Lung (tissue), 11 donors: ENCODE measurements at regions not wholly inside any gene's neighbourhood (a gene's known extent, or its start where the extent isn't known, plus 50 kb on each side); places are given as distances from the start of the nearest gene placed in this dataset.
A peak's percentile ranks its signal among the peaks of the same experiment; 100 is the strongest.

ENCODE experiments used
- ATAC-seq: fragments of 200-7000 bp; cut with Tn5 transposase; one replicate; pipeline ENCODE4 v1.9.1; 2020; ENCODE audit warnings: moderate number of reproducible peaks; ENCODE audit not compliant: insufficient read depth, low FRiP score
- DNase-seq, 3 donors: peaks; one replicate each; pipeline ENCODE4 v3.0.0-alpha.2; 2013 to 2017
- H3K27ac ChIP-seq, 2 donors: one replicate each; pipeline ENCODE4 v1.5.1; 2013; ENCODE audit warnings: mild to moderate bottlenecking in 2 of 2, moderate library complexity in 2 of 2, control low read depth in 1 of 2, inconsistent platforms in 1 of 2, low read depth in 1 of 2, low read length in 1 of 2
- H3K27me3 ChIP-seq, 3 donors: one replicate each; pipeline ENCODE4 v1.5.1; 2013; ENCODE audit warnings: low read length in 2 of 3; ENCODE audit not compliant: control insufficient read depth in 3 of 3, insufficient read depth in 3 of 3
- H3K36me3 ChIP-seq, 4 donors: one replicate each; pipeline ENCODE4 v1.5.1; 2013; ENCODE audit warnings: low read length in 4 of 4, mild to moderate bottlenecking in 1 of 4, moderate library complexity in 1 of 4; ENCODE audit not compliant: control insufficient read depth in 4 of 4, insufficient read depth in 4 of 4
- H3K4me1 ChIP-seq, 5 donors: one replicate each; pipeline ENCODE4 v1.5.1; 2013; ENCODE audit warnings: low read length in 5 of 5, mild to moderate bottlenecking in 2 of 5, moderate library complexity in 1 of 5; ENCODE audit not compliant: control insufficient read depth in 5 of 5, insufficient read depth in 5 of 5
- H3K4me3 ChIP-seq: one replicate; pipeline ENCODE4 v1.5.1; 2013; ENCODE audit warnings: mild to moderate bottlenecking, control low read depth, moderate library complexity
- H3K9ac ChIP-seq, 2 donors: one replicate each; pipeline ENCODE4 v1.5.1; 2013; ENCODE audit warnings: low read length in 2 of 2, control low read depth in 1 of 2; ENCODE audit not compliant: insufficient read depth in 1 of 2
- H3K9me3 ChIP-seq, 4 donors: one replicate each; pipeline ENCODE4 v1.5.1; 2013; ENCODE audit warnings: low read length in 3 of 4, mild to moderate bottlenecking in 1 of 4, moderate library complexity in 1 of 4; ENCODE audit not compliant: control insufficient read depth in 4 of 4, insufficient read depth in 3 of 4
- WGBS, 2 donors: extraction: QIAGEN DNeasy Blood & Tissue Kit; methylation state at CpG; one replicate each; pipeline ENCODE4 v1.1.7; 2013; 5-methylcytosine and 5-hydroxymethylcytosine counted together
- TF ChIP-seq, protein P1 (sequence below): IDR thresholded peaks from 2 replicates; pipeline ENCODE4 v1.5.1; 2012; ENCODE audit warnings: mild to moderate bottlenecking; ENCODE audit errors: control extremely low read depth, extremely low read depth
- donor health status: control.
- donor health status: control.
- donor health status: Bipolar disorder and iron deficiency.
- donor health status: healthy.
- donor health status: DM: yes; HTN: yes; CAD: no.

DNA sequence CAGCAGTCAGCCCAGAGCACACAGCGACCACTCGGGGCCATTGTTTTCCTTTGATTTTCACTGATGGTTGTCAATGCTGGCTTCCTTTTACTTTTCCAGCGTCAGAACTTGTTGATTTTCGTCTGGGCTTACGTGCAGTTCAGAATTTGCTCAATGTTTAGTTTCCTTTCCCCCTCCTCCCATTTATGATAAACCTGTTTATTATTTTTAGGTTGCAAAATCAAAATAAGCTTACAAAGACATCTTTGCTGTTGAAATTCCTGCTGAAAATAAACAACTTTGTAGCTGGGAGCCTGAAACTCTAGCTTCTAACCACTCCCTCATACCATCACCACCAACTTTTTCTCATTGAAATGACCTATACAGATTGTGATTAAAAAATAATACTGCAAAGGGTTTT lies 83.1 kb upstream of the LYZL1 start:
- ATAC-seq (no peak), DNase-seq (peak in 2 of 3 donors; percentile 22 to 32)
- Histone ChIP-seq H3K36me3 (no peaks in the 10 kb centered on the region), H3K9ac (no peak overlapping the region), H3K27me3 (no peaks in the 10 kb centered on the region), H3K4me3 (no peak overlapping the region), H3K9me3 (peaks cover 2 to 8% (median 4%) of the 10 kb centered on the region in 4 donors), H3K27ac (no peak overlapping the region), H3K4me1 (peaks cover 0 to 18% (median 0%) of the 10 kb centered on the region in 5 donors)
- WGBS, 2 donors, result 25 to 38% methylated on average over 5 of the region's 5 CpGs
- TF ChIP-seq, protein P1, sequence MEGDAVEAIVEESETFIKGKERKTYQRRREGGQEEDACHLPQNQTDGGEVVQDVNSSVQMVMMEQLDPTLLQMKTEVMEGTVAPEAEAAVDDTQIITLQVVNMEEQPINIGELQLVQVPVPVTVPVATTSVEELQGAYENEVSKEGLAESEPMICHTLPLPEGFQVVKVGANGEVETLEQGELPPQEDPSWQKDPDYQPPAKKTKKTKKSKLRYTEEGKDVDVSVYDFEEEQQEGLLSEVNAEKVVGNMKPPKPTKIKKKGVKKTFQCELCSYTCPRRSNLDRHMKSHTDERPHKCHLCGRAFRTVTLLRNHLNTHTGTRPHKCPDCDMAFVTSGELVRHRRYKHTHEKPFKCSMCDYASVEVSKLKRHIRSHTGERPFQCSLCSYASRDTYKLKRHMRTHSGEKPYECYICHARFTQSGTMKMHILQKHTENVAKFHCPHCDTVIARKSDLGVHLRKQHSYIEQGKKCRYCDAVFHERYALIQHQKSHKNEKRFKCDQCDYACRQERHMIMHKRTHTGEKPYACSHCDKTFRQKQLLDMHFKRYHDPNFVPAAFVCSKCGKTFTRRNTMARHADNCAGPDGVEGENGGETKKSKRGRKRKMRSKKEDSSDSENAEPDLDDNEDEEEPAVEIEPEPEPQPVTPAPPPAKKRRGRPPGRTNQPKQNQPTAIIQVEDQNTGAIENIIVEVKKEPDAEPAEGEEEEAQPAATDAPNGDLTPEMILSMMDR, result no peak

DNA sequence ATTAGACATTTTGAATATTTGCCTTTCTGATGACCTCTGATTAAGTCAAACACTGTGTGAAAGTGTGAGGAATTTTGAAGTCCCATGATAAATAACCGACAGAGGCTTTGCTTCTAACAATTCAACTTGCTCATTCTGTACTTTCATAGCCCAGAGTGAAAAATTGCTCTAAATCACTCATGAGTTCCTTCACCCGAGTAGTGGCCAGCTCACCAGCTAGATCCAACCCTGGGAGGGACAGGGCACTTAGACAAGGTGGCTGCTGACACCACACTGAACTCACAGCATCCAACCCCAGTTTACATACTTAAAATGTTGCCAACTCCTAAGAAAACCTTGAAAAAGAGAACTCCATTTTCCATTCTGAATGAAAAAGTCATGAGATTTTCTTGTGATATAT lies 80.0 kb upstream of the LYZL1 start:
- no peak overlapping the region for H3K4me3 ChIP-seq
- peaks cover 0 to 13% (median 0%) of the 10 kb centered on the region in 5 donors for H3K4me1 ChIP-seq
- TF ChIP-seq, protein P1, result no peak
- ATAC-seq (no peak), DNase-seq (no peak)
- 46 to 67% methylated on average over 2 of the region's 2 CpGs for WGBS, 2 donors
- H3K9me3 ChIP-seq, result peaks cover 2 to 8% (median 3%) of the 10 kb centered on the region in 4 donors
- H3K27me3 ChIP-seq, result no peaks in the 10 kb centered on the region
- no peak overlapping the region for H3K27ac ChIP-seq
- H3K36me3 ChIP-seq, result no peaks in the 10 kb centered on the region
- H3K9ac ChIP-seq, result no peak overlapping the region

DNA sequence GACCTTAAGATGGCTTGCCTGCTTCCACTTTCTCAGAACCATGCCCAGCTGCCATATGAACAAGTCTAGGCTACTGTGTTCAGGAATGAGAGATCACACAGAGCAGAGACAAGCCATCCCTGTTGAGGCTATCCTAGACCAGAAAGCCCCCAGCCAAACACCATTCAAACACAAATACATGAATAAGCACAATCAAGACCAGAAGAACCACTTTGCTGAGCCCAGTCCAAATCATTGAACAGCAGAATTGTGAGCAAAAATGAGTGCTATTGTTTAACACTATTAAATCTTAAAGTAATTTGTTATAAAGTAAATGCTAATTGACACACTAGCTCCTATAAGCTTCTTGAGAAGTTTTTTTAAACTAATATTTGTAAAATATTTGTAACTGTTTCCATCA lies 79.0 kb upstream of the LYZL1 start:
- H3K9ac ChIP-seq, result no peak overlapping the region
- H3K4me3 ChIP-seq, result no peak overlapping the region
- peaks cover 0 to 7% (median 0%) of the 10 kb centered on the region in 5 donors for H3K4me1 ChIP-seq
- peaks cover 2 to 8% (median 3%) of the 10 kb centered on the region in 4 donors for H3K9me3 ChIP-seq
- TF ChIP-seq, protein P1, result no peak
- no peak for DNase-seq
- H3K36me3 ChIP-seq, result no peaks in the 10 kb centered on the region
- H3K27me3 ChIP-seq, result no peaks in the 10 kb centered on the region
- no peak for ATAC-seq
- H3K27ac ChIP-seq, result no peak overlapping the region

DNA sequence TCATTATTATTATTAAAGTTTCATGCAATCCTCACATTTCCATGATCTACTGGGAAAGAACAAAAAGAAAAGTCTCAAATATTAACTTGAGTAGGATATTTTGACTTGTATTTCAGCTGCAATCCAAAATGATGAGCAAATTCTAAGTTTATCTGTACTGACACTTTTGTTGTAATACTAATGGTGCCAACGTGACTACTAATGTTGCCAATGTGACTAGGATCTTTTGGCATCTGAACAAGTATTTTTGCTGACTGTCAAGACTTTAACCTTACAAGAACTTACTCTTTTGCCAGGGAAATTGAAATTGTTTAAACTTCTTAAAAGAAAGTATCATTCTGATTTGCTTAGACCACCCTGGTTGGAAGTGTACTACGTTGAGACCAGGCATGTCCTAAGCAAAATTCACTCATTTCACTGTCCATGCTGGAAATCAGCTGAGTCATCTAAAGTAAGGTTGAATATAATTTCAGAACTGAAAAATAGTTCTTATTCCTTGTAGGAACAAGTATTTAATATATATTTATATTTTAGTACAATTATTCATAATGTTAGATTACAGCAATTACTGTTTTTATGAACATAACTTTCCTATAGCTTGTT lies 78.5 kb upstream of the LYZL1 start:
- TF ChIP-seq, protein P1, result no peak
- WGBS, 2 donors, result 55 to 62% methylated on average over 2 of the region's 2 CpGs
- no peak overlapping the region for H3K4me3 ChIP-seq
- peaks cover 0 to 7% (median 0%) of the 10 kb centered on the region in 5 donors for H3K4me1 ChIP-seq
- H3K27ac ChIP-seq, result no peak overlapping the region
- no peaks in the 10 kb centered on the region for H3K27me3 ChIP-seq
- H3K36me3 ChIP-seq, result no peaks in the 10 kb centered on the region
- H3K9ac ChIP-seq, result no peak overlapping the region
- ATAC-seq (no peak), DNase-seq (no peak)
- peaks cover 2 to 8% (median 3%) of the 10 kb centered on the region in 4 donors for H3K9me3 ChIP-seq
